PFSK-1 (cell line): ENCODE measurements at regions not wholly inside any gene's neighbourhood (a gene's known extent, or its start where the extent isn't known, plus 50 kb on each side); places are given as distances from the start of the nearest gene placed in this dataset.

Experiments
- POLR2AphosphoS5 ChIP-seq: IDR thresholded peaks from 2 replicates; pipeline ENCODE4 v1.6.1; 2012; ENCODE audit warnings: low read depth, mild to moderate bottlenecking, control low read depth, low read length, moderate library complexity
- REST ChIP-seq, 2 experiments: IDR thresholded peaks; 2 replicates each; pipeline versions ENCODE4 v1.6.1 to v1.8.0; 2011 to 2012; ENCODE audit warnings: low read depth in 2 of 2, low read length in 2 of 2, control low read depth in 1 of 2, inconsistent platforms in 1 of 2, mild to moderate bottlenecking in 1 of 2, moderate library complexity in 1 of 2; ENCODE audit not compliant: insufficient read depth in 1 of 2
- SIN3A ChIP-seq: IDR thresholded peaks from 2 replicates; pipeline ENCODE4 v1.6.1; 2012; ENCODE audit warnings: mild to moderate bottlenecking, low read length, moderate library complexity, borderline replicate concordance; ENCODE audit not compliant: insufficient read depth
- TAF1 ChIP-seq: IDR thresholded peaks from 2 replicates; pipeline ENCODE4 v1.6.1; 2012; ENCODE audit warnings: low read length, control low read depth, borderline replicate concordance; ENCODE audit not compliant: insufficient read depth

GRCh38 chr7:119196183-119196582 is 971.7 kb downstream of the ANKRD7 start:
- TF ChIP-seq POLR2AphosphoS5 (no peak), REST (IDR thresholded peaks at IDR 0.05; ENCODE audit: insufficient read depth in 1 of 2, low read depth in 2 of 2, low read length in 2 of 2) (no peak), TAF1 (no peak), SIN3A (no peak)
